Ovary (tissue), 7 donors: ENCODE measurements at regions not wholly inside any gene's neighbourhood (a gene's known extent, or its start where the extent isn't known, plus 50 kb on each side); places are given as distances from the start of the nearest gene placed in this dataset.

Source experiments
- DNase-seq, 5 donors: peaks; one replicate each; pipeline ENCODE4 v3.0.0-alpha.2; 2019 to 2020
- H3K27ac ChIP-seq, 2 donors: fragments of 200-600 bp; one replicate each; pipeline versions ENCODE4 v1.5.1 to v1.8.0; 2019 to 2022
- H3K27me3 ChIP-seq: fragments of 200-600 bp; one replicate; pipeline ENCODE4 v1.8.0; 2022
- H3K36me3 ChIP-seq: fragments of 200-600 bp; sonication (generic); one replicate; pipeline ENCODE4 v1.5.1; 2019
- H3K4me1 ChIP-seq: one replicate; pipeline ENCODE4 v1.8.1; 2013; ENCODE audit warnings: mild to moderate bottlenecking, moderate library complexity; ENCODE audit not compliant: insufficient read depth
- H3K4me3 ChIP-seq: fragments of 200-600 bp; sonication (generic); one replicate; pipeline ENCODE4 v1.5.1; 2017
- H3K9me3 ChIP-seq, 2 donors: fragments of 200-600 bp in 1 of 2; sonication (generic) in 1 of 2; one replicate each; pipeline versions ENCODE4 v1.5.1 to v1.8.1; 2013 to 2019; ENCODE audit warnings: mild to moderate bottlenecking in 1 of 2, moderate library complexity in 1 of 2
- CTCF ChIP-seq, 3 donors: fragments of 450-650 bp in 2 of 3; fragments of 200-600 bp in 1 of 3; IDR thresholded peaks; one replicate each; pipeline versions ENCODE4 v1.5.1 to v1.8.0; 2016 to 2022; ENCODE audit warnings: antibody characterized with exemption in 3 of 3, mild to moderate bottlenecking in 1 of 3
- EP300 ChIP-seq: sonication (generic); formaldehyde crosslinking; IDR thresholded peaks from one replicate; pipeline ENCODE4 v1.6.1; 2017; ENCODE audit warnings: antibody characterized with exemption
- POLR2A ChIP-seq: fragments of 450-650 bp; IDR thresholded peaks from one replicate; pipeline ENCODE4 v1.6.1; 2017; ENCODE audit warnings: antibody characterized with exemption, mild to moderate bottlenecking, moderate library complexity
- WGBS, 3 donors: extraction: QIAGEN DNeasy Blood & Tissue Kit in 1 of 3; methylation state at CpG; one replicate each; pipeline versions ENCODE4 v1.1.5 to v1.1.7; 2013 to 2017; 5-methylcytosine and 5-hydroxymethylcytosine counted together
- intact Hi-C, 4 donors: fragments of 100-400 bp; cut with DNase I; formaldehyde crosslinking; loops; one replicate each; pipeline versions ENCODE4 v1.11.0 to v1.15.1; 2022 to 2023
- donor health status: DM: no; HTN: no; CAD: no; lungs with moderate emphysema.
- donor health status: DM: no; HTN: no; CAD: no.
- donor health status: Bipolar disorder and iron deficiency.
- donor health status: DM: no; HTN: no; CAD: no.
- donor health status: DM: yes; HTN: yes; CAD: no.

GRCh38 chr21:22764222-22764621, 1766.0 kb downstream of the NCAM2 start:
- no peaks in the 10 kb centered on the region for H3K27me3 ChIP-seq
- DNase-seq = no peak
- no peak overlapping the region for H3K4me3 ChIP-seq
- intact Hi-C loops = no loop called here
- TF ChIP-seq POLR2A (no peak), EP300 (no peak), CTCF (IDR thresholded peaks at IDR 0.05) (no peak)
- no peaks in the 10 kb centered on the region for H3K4me1 ChIP-seq
- WGBS, 3 donors = 77 to 89% (median 80%) methylated on average over 3 of the region's 3 CpGs
- H3K9me3 ChIP-seq = no peaks in the 10 kb centered on the region
- H3K27ac ChIP-seq = no peak overlapping the region
- no peaks in the 10 kb centered on the region for H3K36me3 ChIP-seq

- intact Hi-C loops = no loop called here
- WGBS, 3 donors = 75 to 78% (median 76%) methylated on average over 2 of the region's 2 CpGs
These were observed 1793.2 kb downstream of the NCAM2 start for GRCh38 chr21:22791376-22791775.

GRCh38 chr21:22791986-22792560, 1793.9 kb downstream of the NCAM2 start:
- no peak for TF ChIP-seq CTCF (IDR thresholded peaks at IDR 0.05)
- TF ChIP-seq EP300 = no peak
- no peak for TF ChIP-seq POLR2A
- no peaks in the 10 kb centered on the region for H3K9me3 ChIP-seq
- no peak overlapping the region for H3K4me3 ChIP-seq
- no peaks in the 10 kb centered on the region for H3K4me1 ChIP-seq
- intact Hi-C loops = no loop called here
- WGBS, 3 donors = 0 to 1% (median 1%) methylated on average over 3 of the region's 3 CpGs
- H3K27me3 ChIP-seq = no peaks in the 10 kb centered on the region
- no peaks in the 10 kb centered on the region for H3K36me3 ChIP-seq
- H3K27ac ChIP-seq = no peak overlapping the region
- no peak for DNase-seq

More at GRCh38 chr21:22791376-22791775, 1793.2 kb downstream of the NCAM2 start:
- Histone ChIP-seq H3K4me3 (no peak overlapping the region), H3K36me3 (no peaks in the 10 kb centered on the region), H3K27ac (no peak overlapping the region), H3K27me3 (no peaks in the 10 kb centered on the region), H3K4me1 (no peaks in the 10 kb centered on the region), H3K9me3 (no peaks in the 10 kb centered on the region)
- no peak for DNase-seq
- TF ChIP-seq CTCF (IDR thresholded peaks at IDR 0.05) (no peak), POLR2A (no peak), EP300 (no peak)

GRCh38 chr21:22795091-22795490, 1796.9 kb downstream of the NCAM2 start:
- intact Hi-C loops = no loop called here
- TF ChIP-seq POLR2A (no peak), CTCF (IDR thresholded peaks at IDR 0.05) (no peak), EP300 (no peak)
- 78 to 89% (median 88%) methylated on average over 2 of the region's 2 CpGs for WGBS, 3 donors

More at GRCh38 chr21:22795091-22795490, 1796.9 kb downstream of the NCAM2 start:
- H3K9me3 ChIP-seq = no peaks in the 10 kb centered on the region
- no peak overlapping the region for H3K27ac ChIP-seq
- no peaks in the 10 kb centered on the region for H3K36me3 ChIP-seq
- H3K4me1 ChIP-seq = no peaks in the 10 kb centered on the region
- DNase-seq = no peak
- no peaks in the 10 kb centered on the region for H3K27me3 ChIP-seq
- no peak overlapping the region for H3K4me3 ChIP-seq
